ENCODE measurements at regions not wholly inside any gene's neighbourhood (a gene's known extent, or its start where the extent isn't known, plus 50 kb on each side); places are given as distances from the start of the nearest gene placed in this dataset.

GRCh38 chr1:213569816-213570150, 418.0 kb upstream of the PROX1 start:
- no peak overlapping the region for H3K4me3 Mint-ChIP-seq
- no peaks in the 10 kb centered on the region for H3K4me1 Mint-ChIP-seq (ENCODE audit: low read depth)
- CTCF ChIA-PET = no interaction called here
- H3K27me3 Mint-ChIP-seq (ENCODE audit: low read depth) = peaks cover 9% of the 10 kb centered on the region
- no peak overlapping the region for H3K27ac Mint-ChIP-seq
- DNase-seq = no peak
- peaks cover 3% of the 10 kb centered on the region for H3K9me3 Mint-ChIP-seq
- H3K36me3 Mint-ChIP-seq (ENCODE audit: low read depth) = peaks cover 2% of the 10 kb centered on the region
- intact Hi-C loops (cut with micrococcal nuclease) = no loop called here

GRCh38 chr1:213570487-213570886, 417.3 kb upstream of the PROX1 start:
- intact Hi-C loops (cut with micrococcal nuclease) = no loop called here
- no peak for DNase-seq
- Mint-ChIP-seq H3K9me3 (peaks cover 3% of the 10 kb centered on the region), H3K27ac (no peak overlapping the region), H3K36me3 (ENCODE audit: low read depth) (peaks cover 2% of the 10 kb centered on the region), H3K4me1 (ENCODE audit: low read depth) (no peaks in the 10 kb centered on the region), H3K4me3 (no peak overlapping the region), H3K27me3 (ENCODE audit: low read depth) (peaks cover 9% of the 10 kb centered on the region)
- CTCF ChIA-PET = no interaction called here

- Mint-ChIP-seq H3K9me3 (peaks cover 2% of the 10 kb centered on the region), H3K4me1 (ENCODE audit: low read depth) (no peaks in the 10 kb centered on the region), H3K27me3 (ENCODE audit: low read depth) (peaks cover 7% of the 10 kb centered on the region), H3K27ac (no peak overlapping the region), H3K36me3 (ENCODE audit: low read depth) (peaks cover under 1% of the 10 kb centered on the region), H3K4me3 (no peak overlapping the region)
- no peak for DNase-seq
- CTCF ChIA-PET = no interaction called here
- intact Hi-C loops (cut with micrococcal nuclease) = no loop called here
These were observed 416.4 kb upstream of the PROX1 start for GRCh38 chr1:213571419-213571818.

GRCh38 chr1:213571843-213572242, 415.9 kb upstream of the PROX1 start:
- no peaks in the 10 kb centered on the region for H3K36me3 Mint-ChIP-seq (ENCODE audit: low read depth)
- no peak for DNase-seq
- intact Hi-C loops (cut with micrococcal nuclease) = no loop called here
- H3K9me3 Mint-ChIP-seq = peaks cover 1% of the 10 kb centered on the region
- H3K4me3 Mint-ChIP-seq = no peak overlapping the region
- no peak overlapping the region for H3K27ac Mint-ChIP-seq
- H3K4me1 Mint-ChIP-seq (ENCODE audit: low read depth) = no peaks in the 10 kb centered on the region
- CTCF ChIA-PET = no interaction called here
- peaks cover 6% of the 10 kb centered on the region for H3K27me3 Mint-ChIP-seq (ENCODE audit: low read depth)

- Mint-ChIP-seq H3K4me3 (no peak overlapping the region), H3K4me1 (ENCODE audit: low read depth) (no peaks in the 10 kb centered on the region), H3K36me3 (ENCODE audit: low read depth) (no peaks in the 10 kb centered on the region), H3K27me3 (ENCODE audit: low read depth) (peaks cover 6% of the 10 kb centered on the region), H3K9me3 (peaks cover 10% of the 10 kb centered on the region), H3K27ac (no peak overlapping the region)
- no peak for DNase-seq
- CTCF ChIA-PET = interaction anchor here (0.9 kb wide), 1 partner anchor 8 kb away, joined by 3 read pairs; no protein-coding TSS in a partner anchor
- intact Hi-C loops (cut with micrococcal nuclease) = no loop called here
These were observed 414.7 kb upstream of the PROX1 start for GRCh38 chr1:213572912-213573647.

GRCh38 chr1:213573648-213574009, 414.1 kb upstream of the PROX1 start:
- peaks cover 6% of the 10 kb centered on the region for H3K27me3 Mint-ChIP-seq (ENCODE audit: low read depth)
- H3K9me3 Mint-ChIP-seq = peaks cover 10% of the 10 kb centered on the region
- CTCF ChIA-PET = no interaction called here
- no peaks in the 10 kb centered on the region for H3K4me1 Mint-ChIP-seq (ENCODE audit: low read depth)
- no peak overlapping the region for H3K27ac Mint-ChIP-seq
- DNase-seq = no peak
- H3K36me3 Mint-ChIP-seq (ENCODE audit: low read depth) = no peaks in the 10 kb centered on the region
- no peak overlapping the region for H3K4me3 Mint-ChIP-seq
- intact Hi-C loops (cut with micrococcal nuclease) = no loop called here

GRCh38 chr1:213582976-213583567, 404.7 kb upstream of the PROX1 start:
- Mint-ChIP-seq H3K36me3 (ENCODE audit: low read depth) (no peaks in the 10 kb centered on the region), H3K9me3 (no peaks in the 10 kb centered on the region), H3K4me3 (no peak overlapping the region), H3K27ac (no peak overlapping the region), H3K4me1 (ENCODE audit: low read depth) (no peaks in the 10 kb centered on the region), H3K27me3 (ENCODE audit: low read depth) (peaks cover 2% of the 10 kb centered on the region)
- intact Hi-C loops (cut with micrococcal nuclease) = no loop called here
- no peak for DNase-seq
- CTCF ChIA-PET = interaction anchor here (0.7 to 1.1 kb wide), 2 partner anchors 540 to 583 kb away, joined by 3 read pairs; no protein-coding TSS in a partner anchor

- peaks cover 2% of the 10 kb centered on the region for H3K27me3 Mint-ChIP-seq (ENCODE audit: low read depth)
- H3K27ac Mint-ChIP-seq = no peak overlapping the region
- CTCF ChIA-PET = no interaction called here
- H3K4me3 Mint-ChIP-seq = no peak overlapping the region
- DNase-seq = no peak
- H3K36me3 Mint-ChIP-seq (ENCODE audit: low read depth) = no peaks in the 10 kb centered on the region
- intact Hi-C loops (cut with micrococcal nuclease) = no loop called here
- H3K9me3 Mint-ChIP-seq = no peaks in the 10 kb centered on the region
- no peaks in the 10 kb centered on the region for H3K4me1 Mint-ChIP-seq (ENCODE audit: low read depth)
These were observed 403.5 kb upstream of the PROX1 start for GRCh38 chr1:213584272-213584671.

GRCh38 chr1:213585402-213585801, 402.4 kb upstream of the PROX1 start:
- Mint-ChIP-seq H3K27ac (no peak overlapping the region), H3K27me3 (ENCODE audit: low read depth) (peaks cover 2% of the 10 kb centered on the region), H3K4me3 (no peak overlapping the region), H3K9me3 (no peaks in the 10 kb centered on the region), H3K4me1 (ENCODE audit: low read depth) (no peaks in the 10 kb centered on the region), H3K36me3 (ENCODE audit: low read depth) (no peaks in the 10 kb centered on the region)
- CTCF ChIA-PET = no interaction called here
- no peak for DNase-seq
- intact Hi-C loops (cut with micrococcal nuclease) = no loop called here

- Mint-ChIP-seq H3K36me3 (ENCODE audit: low read depth) (no peaks in the 10 kb centered on the region), H3K9me3 (no peaks in the 10 kb centered on the region), H3K27me3 (ENCODE audit: low read depth) (peaks cover 2% of the 10 kb centered on the region), H3K4me1 (ENCODE audit: low read depth) (no peaks in the 10 kb centered on the region), H3K4me3 (no peak overlapping the region), H3K27ac (no peak overlapping the region)
- DNase-seq = no peak
- intact Hi-C loops (cut with micrococcal nuclease) = no loop called here
- CTCF ChIA-PET = no interaction called here
These were observed 401.7 kb upstream of the PROX1 start for GRCh38 chr1:213585959-213586586.

- H3K36me3 Mint-ChIP-seq (ENCODE audit: low read depth) = no peaks in the 10 kb centered on the region
- no peaks in the 10 kb centered on the region for H3K4me1 Mint-ChIP-seq (ENCODE audit: low read depth)
- CTCF ChIA-PET = no interaction called here
- H3K27me3 Mint-ChIP-seq (ENCODE audit: low read depth) = peaks cover 2% of the 10 kb centered on the region
- intact Hi-C loops (cut with micrococcal nuclease) = no loop called here
- no peaks in the 10 kb centered on the region for H3K9me3 Mint-ChIP-seq
- no peak for DNase-seq
- H3K27ac Mint-ChIP-seq = no peak overlapping the region
- no peak overlapping the region for H3K4me3 Mint-ChIP-seq
These were observed 401.2 kb upstream of the PROX1 start for GRCh38 chr1:213586587-213586972.

- Mint-ChIP-seq H3K27ac (no peak overlapping the region), H3K4me1 (ENCODE audit: low read depth) (no peaks in the 10 kb centered on the region), H3K4me3 (no peak overlapping the region), H3K9me3 (no peaks in the 10 kb centered on the region), H3K27me3 (ENCODE audit: low read depth) (no peaks in the 10 kb centered on the region), H3K36me3 (ENCODE audit: low read depth) (no peaks in the 10 kb centered on the region)
- no peak for DNase-seq
- intact Hi-C loops (cut with micrococcal nuclease) = no loop called here
- CTCF ChIA-PET = no interaction called here
These were observed 391.0 kb upstream of the PROX1 start for GRCh38 chr1:213596729-213597128.

GRCh38 chr1:213598263-213598662, 389.5 kb upstream of the PROX1 start:
- Mint-ChIP-seq H3K9me3 (no peaks in the 10 kb centered on the region), H3K4me1 (ENCODE audit: low read depth) (no peaks in the 10 kb centered on the region), H3K27me3 (ENCODE audit: low read depth) (no peaks in the 10 kb centered on the region), H3K4me3 (no peak overlapping the region), H3K36me3 (ENCODE audit: low read depth) (no peaks in the 10 kb centered on the region), H3K27ac (no peak overlapping the region)
- CTCF ChIA-PET = no interaction called here
- DNase-seq = no peak
- intact Hi-C loops (cut with micrococcal nuclease) = no loop called here
